WTC11 (cell line): ENCODE measurements at regions not wholly inside any gene's neighbourhood (a gene's known extent, or its start where the extent isn't known, plus 50 kb on each side); places are given as distances from the start of the nearest gene placed in this dataset.

Experiments used
- ATAC-seq: fragments of 200-7000 bp; cut with Tn5 transposase; 2 replicates; pipeline ENCODE4 v1.10.0; 2021; ENCODE audit warnings: mild to moderate bottlenecking, moderate library complexity
- CTCF ChIA-PET: fragments of 300-600 bp; sonication (Branson Sonifier 250); formaldehyde crosslinking; loops from one replicate; lab custom pipeline; 2021; ENCODE audit warnings: antibody characterized with exemption; lab: Charles Lee
- POLR2A ChIA-PET: fragments of 350-600 bp; sonication (Branson Sonifier 250); formaldehyde crosslinking; loops from one replicate; lab custom pipeline; 2021; ENCODE audit warnings: antibody characterized with exemption; lab: Charles Lee
- DNase-seq: peaks from one replicate; pipeline ENCODE4 v3.0.0; 2021; ENCODE audit warnings: low spot score
- H3K27ac Mint-ChIP-seq: 2 replicates; pipeline ENCODE4 v1.8.0; 2021; ENCODE audit warnings: mixed read lengths
- H3K27me3 Mint-ChIP-seq: 2 replicates; pipeline ENCODE4 v1.8.0; 2021; ENCODE audit warnings: low read depth, mild to moderate bottlenecking, moderate library complexity, mixed read lengths
- H3K36me3 Mint-ChIP-seq: 2 replicates; pipeline ENCODE4 v1.8.0; 2021; ENCODE audit warnings: mixed read lengths
- H3K4me1 Mint-ChIP-seq: 2 replicates; pipeline ENCODE4 v1.8.0; 2022; ENCODE audit warnings: mixed read lengths
- H3K4me3 Mint-ChIP-seq: 2 replicates; pipeline ENCODE4 v1.8.0; 2021; ENCODE audit warnings: mild to moderate bottlenecking, moderate library complexity, mixed read lengths
- H3K9me3 Mint-ChIP-seq: 2 replicates; pipeline ENCODE4 v1.8.0; 2021; ENCODE audit warnings: mixed read lengths
- CTCF ChIP-seq: fragments of 200-600 bp; IDR thresholded peaks from 2 replicates; pipeline ENCODE4 v1.8.0; 2022; ENCODE audit warnings: antibody characterized with exemption
- ELF4 ChIP-seq: sonication (generic); formaldehyde crosslinking; IDR thresholded peaks from 2 replicates; pipeline ENCODE4 v1.8.1; 2022; ENCODE audit warnings: low read depth, mild to moderate bottlenecking, moderate library complexity, missing genetic modification reagents
- EMX1 ChIP-seq: fragments of 250-450 bp; sonication (Bioruptor Pico); IDR thresholded peaks from 2 replicates; pipeline ENCODE4 v1.8.0; 2021; ENCODE audit warnings: mild to moderate bottlenecking
- GTF2I ChIP-seq: fragments of 250-450 bp; sonication (Bioruptor Pico); conservative IDR thresholded peaks from 2 replicates; pipeline ENCODE4 v1.4.0; 2021; ENCODE audit warnings: mild to moderate bottlenecking
- MAX ChIP-seq: sonication (generic); formaldehyde crosslinking; IDR thresholded peaks from 2 replicates; pipeline ENCODE4 v1.8.0; 2022; ENCODE audit warnings: mild to moderate bottlenecking, missing genetic modification reagents
- NFATC4 ChIP-seq: fragments of 250-450 bp; sonication (Bioruptor Pico); IDR thresholded peaks from 2 replicates; pipeline ENCODE4 v1.9.0; 2021; ENCODE audit warnings: mild to moderate bottlenecking
- USF1 ChIP-seq: sonication (generic); formaldehyde crosslinking; IDR thresholded peaks from 2 replicates; pipeline ENCODE4 v1.8.0; 2022; ENCODE audit warnings: mild to moderate bottlenecking, missing genetic modification reagents
- ZBTB21 ChIP-seq: sonication (generic); formaldehyde crosslinking; IDR thresholded peaks from 2 replicates; pipeline ENCODE4 v1.8.1; 2023; ENCODE audit warnings: mild to moderate bottlenecking, missing genetic modification reagents, borderline replicate concordance
- ZNF232 ChIP-seq: sonication (generic); formaldehyde crosslinking; IDR thresholded peaks from 2 replicates; pipeline ENCODE4 v1.8.0; 2022; ENCODE audit warnings: mild to moderate bottlenecking, missing genetic modification reagents
- ZNF317 ChIP-seq: sonication (generic); formaldehyde crosslinking; IDR thresholded peaks from 2 replicates; pipeline ENCODE4 v1.8.1; 2023; ENCODE audit warnings: low read depth, mild to moderate bottlenecking, moderate library complexity, missing genetic modification reagents, borderline replicate concordance
- ZNF396 ChIP-seq: fragments of 250-450 bp; sonication (Bioruptor Pico); IDR thresholded peaks from 2 replicates; pipeline ENCODE4 v1.8.0; 2021; ENCODE audit warnings: mild to moderate bottlenecking, moderate library complexity, borderline replicate concordance
- ZNF416 ChIP-seq: fragments of 250-450 bp; sonication (Bioruptor Pico); IDR thresholded peaks from 2 replicates; pipeline ENCODE4 v1.9.0; 2021; ENCODE audit warnings: mild to moderate bottlenecking, inconsistent platforms
- TF ChIP-seq, protein P1 (sequence below): sonication (generic); formaldehyde crosslinking; IDR thresholded peaks from 2 replicates; pipeline ENCODE4 v1.8.1; 2023; ENCODE audit warnings: mild to moderate bottlenecking, missing genetic modification reagents, moderate library complexity
- TF ChIP-seq, protein P2 (sequence below): sonication (generic); formaldehyde crosslinking; IDR thresholded peaks from 2 replicates; pipeline ENCODE4 v1.8.1; 2022; ENCODE audit warnings: low read depth, mild to moderate bottlenecking, moderate library complexity, missing genetic modification reagents, borderline replicate concordance
- TF ChIP-seq, protein P3 (sequence below): fragments of 250-450 bp; sonication (Bioruptor Pico); conservative IDR thresholded peaks from 2 replicates; pipeline ENCODE4 v1.9.0; 2021; ENCODE audit warnings: mild to moderate bottlenecking
- TF ChIP-seq, protein P4 (sequence below): sonication (generic); formaldehyde crosslinking; IDR thresholded peaks from 2 replicates; pipeline ENCODE4 v1.8.0; 2023; ENCODE audit warnings: missing genetic modification reagents, mild to moderate bottlenecking, borderline replicate concordance
- TF ChIP-seq, protein P5 (sequence below): fragments of 250-450 bp; sonication (Bioruptor Pico); IDR thresholded peaks from 2 replicates; pipeline ENCODE4 v1.9.0; 2021; ENCODE audit warnings: mild to moderate bottlenecking, borderline replicate concordance
- TF ChIP-seq, protein P6 (sequence below): sonication (generic); formaldehyde crosslinking; IDR thresholded peaks from 2 replicates; pipeline ENCODE4 v1.8.1; 2022; ENCODE audit warnings: low read depth, missing genetic modification reagents, borderline replicate concordance
- TF ChIP-seq, protein P7 (sequence below): sonication (generic); formaldehyde crosslinking; IDR thresholded peaks from 2 replicates; pipeline ENCODE4 v1.8.1; 2022; ENCODE audit warnings: mild to moderate bottlenecking, missing genetic modification reagents, moderate library complexity, borderline replicate concordance

GRCh38 chrX:7709845-7710244 is 133.1 kb upstream of the VCX start:
- Mint-ChIP-seq H3K27ac (no peak overlapping the region), H3K4me1 (peaks cover 20% of the 10 kb centered on the region), H3K9me3 (0 out of 2 replicates have a peak, but pooled peaks cover 4% of the 10 kb centered on the region), H3K4me3 (no peak overlapping the region), H3K36me3 (no peaks in the 10 kb centered on the region)
- DNase-seq (no peak), ATAC-seq (no peak)
- ChIA-PET POLR2A (no interaction called here), CTCF (no interaction called here)
- TF ChIP-seq USF1: no peak
- no peak for TF ChIP-seq CTCF
- TF ChIP-seq, protein P1, sequence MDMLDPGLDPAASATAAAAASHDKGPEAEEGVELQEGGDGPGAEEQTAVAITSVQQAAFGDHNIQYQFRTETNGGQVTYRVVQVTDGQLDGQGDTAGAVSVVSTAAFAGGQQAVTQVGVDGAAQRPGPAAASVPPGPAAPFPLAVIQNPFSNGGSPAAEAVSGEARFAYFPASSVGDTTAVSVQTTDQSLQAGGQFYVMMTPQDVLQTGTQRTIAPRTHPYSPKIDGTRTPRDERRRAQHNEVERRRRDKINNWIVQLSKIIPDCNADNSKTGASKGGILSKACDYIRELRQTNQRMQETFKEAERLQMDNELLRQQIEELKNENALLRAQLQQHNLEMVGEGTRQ (CRISPR knock-in tag): no peak
- TF ChIP-seq ZNF416: no peak
- TF ChIP-seq ZNF317 (CRISPR knock-in tag): no peak
- no peak for TF ChIP-seq NFATC4 (CRISPR knock-in tag)
- TF ChIP-seq ZNF232 (CRISPR knock-in tag): no peak
- TF ChIP-seq, protein P2, sequence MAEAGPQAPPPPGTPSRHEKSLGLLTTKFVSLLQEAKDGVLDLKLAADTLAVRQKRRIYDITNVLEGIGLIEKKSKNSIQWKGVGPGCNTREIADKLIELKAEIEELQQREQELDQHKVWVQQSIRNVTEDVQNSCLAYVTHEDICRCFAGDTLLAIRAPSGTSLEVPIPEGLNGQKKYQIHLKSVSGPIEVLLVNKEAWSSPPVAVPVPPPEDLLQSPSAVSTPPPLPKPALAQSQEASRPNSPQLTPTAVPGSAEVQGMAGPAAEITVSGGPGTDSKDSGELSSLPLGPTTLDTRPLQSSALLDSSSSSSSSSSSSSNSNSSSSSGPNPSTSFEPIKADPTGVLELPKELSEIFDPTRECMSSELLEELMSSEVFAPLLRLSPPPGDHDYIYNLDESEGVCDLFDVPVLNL: no peak
- TF ChIP-seq ZNF396 (CRISPR knock-in tag): no peak
- no peak for TF ChIP-seq MAX
- no peak for TF ChIP-seq ELF4 (CRISPR knock-in tag)
- TF ChIP-seq, protein P3, sequence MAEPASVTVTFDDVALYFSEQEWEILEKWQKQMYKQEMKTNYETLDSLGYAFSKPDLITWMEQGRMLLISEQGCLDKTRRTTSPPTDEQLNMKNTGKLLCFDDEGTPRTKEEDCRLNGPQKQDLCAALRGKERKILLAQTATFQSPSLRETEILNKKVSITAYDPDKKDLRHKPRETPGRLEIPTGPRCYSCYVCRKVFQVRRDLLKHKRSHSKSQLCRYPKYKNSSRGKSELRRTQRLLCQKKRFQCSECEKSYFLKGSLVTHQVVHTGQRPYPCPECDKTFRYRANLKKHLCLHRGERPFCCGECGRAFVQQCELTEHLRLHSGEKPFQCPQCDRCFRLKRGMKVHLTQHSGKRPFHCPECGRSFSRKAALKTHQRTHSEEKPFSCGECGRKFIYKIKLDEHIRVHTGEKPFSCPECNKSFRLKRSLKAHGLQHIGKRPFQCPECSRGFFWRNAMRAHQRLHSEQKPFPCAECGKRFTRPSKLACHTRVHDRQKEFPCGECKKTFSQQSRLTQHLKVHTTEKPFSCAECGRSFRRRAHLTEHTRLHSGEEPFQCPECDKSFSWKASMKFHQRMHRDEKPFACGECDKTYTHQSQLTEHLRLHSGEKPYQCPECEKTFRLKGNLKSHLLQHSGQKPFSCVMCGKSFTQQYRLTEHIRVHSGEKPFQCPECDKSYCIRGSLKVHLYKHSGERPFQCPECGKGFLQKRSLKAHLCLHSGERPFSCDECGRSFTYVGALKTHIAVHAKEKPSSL (CRISPR knock-in tag): no peak
- TF ChIP-seq EMX1: no peak
- TF ChIP-seq, protein P4, sequence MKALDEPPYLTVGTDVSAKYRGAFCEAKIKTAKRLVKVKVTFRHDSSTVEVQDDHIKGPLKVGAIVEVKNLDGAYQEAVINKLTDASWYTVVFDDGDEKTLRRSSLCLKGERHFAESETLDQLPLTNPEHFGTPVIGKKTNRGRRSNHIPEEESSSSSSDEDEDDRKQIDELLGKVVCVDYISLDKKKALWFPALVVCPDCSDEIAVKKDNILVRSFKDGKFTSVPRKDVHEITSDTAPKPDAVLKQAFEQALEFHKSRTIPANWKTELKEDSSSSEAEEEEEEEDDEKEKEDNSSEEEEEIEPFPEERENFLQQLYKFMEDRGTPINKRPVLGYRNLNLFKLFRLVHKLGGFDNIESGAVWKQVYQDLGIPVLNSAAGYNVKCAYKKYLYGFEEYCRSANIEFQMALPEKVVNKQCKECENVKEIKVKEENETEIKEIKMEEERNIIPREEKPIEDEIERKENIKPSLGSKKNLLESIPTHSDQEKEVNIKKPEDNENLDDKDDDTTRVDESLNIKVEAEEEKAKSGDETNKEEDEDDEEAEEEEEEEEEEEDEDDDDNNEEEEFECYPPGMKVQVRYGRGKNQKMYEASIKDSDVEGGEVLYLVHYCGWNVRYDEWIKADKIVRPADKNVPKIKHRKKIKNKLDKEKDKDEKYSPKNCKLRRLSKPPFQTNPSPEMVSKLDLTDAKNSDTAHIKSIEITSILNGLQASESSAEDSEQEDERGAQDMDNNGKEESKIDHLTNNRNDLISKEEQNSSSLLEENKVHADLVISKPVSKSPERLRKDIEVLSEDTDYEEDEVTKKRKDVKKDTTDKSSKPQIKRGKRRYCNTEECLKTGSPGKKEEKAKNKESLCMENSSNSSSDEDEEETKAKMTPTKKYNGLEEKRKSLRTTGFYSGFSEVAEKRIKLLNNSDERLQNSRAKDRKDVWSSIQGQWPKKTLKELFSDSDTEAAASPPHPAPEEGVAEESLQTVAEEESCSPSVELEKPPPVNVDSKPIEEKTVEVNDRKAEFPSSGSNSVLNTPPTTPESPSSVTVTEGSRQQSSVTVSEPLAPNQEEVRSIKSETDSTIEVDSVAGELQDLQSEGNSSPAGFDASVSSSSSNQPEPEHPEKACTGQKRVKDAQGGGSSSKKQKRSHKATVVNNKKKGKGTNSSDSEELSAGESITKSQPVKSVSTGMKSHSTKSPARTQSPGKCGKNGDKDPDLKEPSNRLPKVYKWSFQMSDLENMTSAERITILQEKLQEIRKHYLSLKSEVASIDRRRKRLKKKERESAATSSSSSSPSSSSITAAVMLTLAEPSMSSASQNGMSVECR: no peak
- TF ChIP-seq, protein P5, sequence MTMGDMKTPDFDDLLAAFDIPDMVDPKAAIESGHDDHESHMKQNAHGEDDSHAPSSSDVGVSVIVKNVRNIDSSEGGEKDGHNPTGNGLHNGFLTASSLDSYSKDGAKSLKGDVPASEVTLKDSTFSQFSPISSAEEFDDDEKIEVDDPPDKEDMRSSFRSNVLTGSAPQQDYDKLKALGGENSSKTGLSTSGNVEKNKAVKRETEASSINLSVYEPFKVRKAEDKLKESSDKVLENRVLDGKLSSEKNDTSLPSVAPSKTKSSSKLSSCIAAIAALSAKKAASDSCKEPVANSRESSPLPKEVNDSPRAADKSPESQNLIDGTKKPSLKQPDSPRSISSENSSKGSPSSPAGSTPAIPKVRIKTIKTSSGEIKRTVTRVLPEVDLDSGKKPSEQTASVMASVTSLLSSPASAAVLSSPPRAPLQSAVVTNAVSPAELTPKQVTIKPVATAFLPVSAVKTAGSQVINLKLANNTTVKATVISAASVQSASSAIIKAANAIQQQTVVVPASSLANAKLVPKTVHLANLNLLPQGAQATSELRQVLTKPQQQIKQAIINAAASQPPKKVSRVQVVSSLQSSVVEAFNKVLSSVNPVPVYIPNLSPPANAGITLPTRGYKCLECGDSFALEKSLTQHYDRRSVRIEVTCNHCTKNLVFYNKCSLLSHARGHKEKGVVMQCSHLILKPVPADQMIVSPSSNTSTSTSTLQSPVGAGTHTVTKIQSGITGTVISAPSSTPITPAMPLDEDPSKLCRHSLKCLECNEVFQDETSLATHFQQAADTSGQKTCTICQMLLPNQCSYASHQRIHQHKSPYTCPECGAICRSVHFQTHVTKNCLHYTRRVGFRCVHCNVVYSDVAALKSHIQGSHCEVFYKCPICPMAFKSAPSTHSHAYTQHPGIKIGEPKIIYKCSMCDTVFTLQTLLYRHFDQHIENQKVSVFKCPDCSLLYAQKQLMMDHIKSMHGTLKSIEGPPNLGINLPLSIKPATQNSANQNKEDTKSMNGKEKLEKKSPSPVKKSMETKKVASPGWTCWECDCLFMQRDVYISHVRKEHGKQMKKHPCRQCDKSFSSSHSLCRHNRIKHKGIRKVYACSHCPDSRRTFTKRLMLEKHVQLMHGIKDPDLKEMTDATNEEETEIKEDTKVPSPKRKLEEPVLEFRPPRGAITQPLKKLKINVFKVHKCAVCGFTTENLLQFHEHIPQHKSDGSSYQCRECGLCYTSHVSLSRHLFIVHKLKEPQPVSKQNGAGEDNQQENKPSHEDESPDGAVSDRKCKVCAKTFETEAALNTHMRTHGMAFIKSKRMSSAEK (CRISPR knock-in tag): no peak
- no peak for TF ChIP-seq GTF2I
- TF ChIP-seq, protein P6, sequence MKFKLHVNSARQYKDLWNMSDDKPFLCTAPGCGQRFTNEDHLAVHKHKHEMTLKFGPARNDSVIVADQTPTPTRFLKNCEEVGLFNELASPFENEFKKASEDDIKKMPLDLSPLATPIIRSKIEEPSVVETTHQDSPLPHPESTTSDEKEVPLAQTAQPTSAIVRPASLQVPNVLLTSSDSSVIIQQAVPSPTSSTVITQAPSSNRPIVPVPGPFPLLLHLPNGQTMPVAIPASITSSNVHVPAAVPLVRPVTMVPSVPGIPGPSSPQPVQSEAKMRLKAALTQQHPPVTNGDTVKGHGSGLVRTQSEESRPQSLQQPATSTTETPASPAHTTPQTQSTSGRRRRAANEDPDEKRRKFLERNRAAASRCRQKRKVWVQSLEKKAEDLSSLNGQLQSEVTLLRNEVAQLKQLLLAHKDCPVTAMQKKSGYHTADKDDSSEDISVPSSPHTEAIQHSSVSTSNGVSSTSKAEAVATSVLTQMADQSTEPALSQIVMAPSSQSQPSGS (CRISPR knock-in tag): no peak
- TF ChIP-seq, protein P7, sequence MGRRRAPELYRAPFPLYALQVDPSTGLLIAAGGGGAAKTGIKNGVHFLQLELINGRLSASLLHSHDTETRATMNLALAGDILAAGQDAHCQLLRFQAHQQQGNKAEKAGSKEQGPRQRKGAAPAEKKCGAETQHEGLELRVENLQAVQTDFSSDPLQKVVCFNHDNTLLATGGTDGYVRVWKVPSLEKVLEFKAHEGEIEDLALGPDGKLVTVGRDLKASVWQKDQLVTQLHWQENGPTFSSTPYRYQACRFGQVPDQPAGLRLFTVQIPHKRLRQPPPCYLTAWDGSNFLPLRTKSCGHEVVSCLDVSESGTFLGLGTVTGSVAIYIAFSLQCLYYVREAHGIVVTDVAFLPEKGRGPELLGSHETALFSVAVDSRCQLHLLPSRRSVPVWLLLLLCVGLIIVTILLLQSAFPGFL (CRISPR knock-in tag): no peak
- TF ChIP-seq ZBTB21: no peak
- TF ChIP-seq, all 79 proteins: peak for 0
- no peaks in the 10 kb centered on the region for H3K27me3 Mint-ChIP-seq
